K562 (cell line): ENCODE measurements at regions not wholly inside any gene's neighbourhood (a gene's known extent, or its start where the extent isn't known, plus 50 kb on each side); places are given as distances from the start of the nearest gene placed in this dataset.
A peak's percentile ranks its signal among the peaks of the same experiment; 100 is the strongest.

ENCODE experiments used
- AFF4 ChIP-seq: sonication (generic); formaldehyde crosslinking; IDR thresholded peaks from 2 replicates; pipeline ENCODE4 v1.8.0; 2023; ENCODE audit warnings: mild to moderate bottlenecking, missing genetic modification reagents
- COPS2 ChIP-seq: fragments of 450-650 bp; conservative IDR thresholded peaks from 2 replicates; pipeline ENCODE4 v1.6.1; 2016; ENCODE audit warnings: mild to moderate bottlenecking, moderate library complexity
- FOXK2 ChIP-seq, 2 experiments: fragments of 450-650 bp; IDR thresholded peaks in 1 of 2; conservative IDR thresholded peaks in 1 of 2; 2 replicates each; pipeline ENCODE4 v1.6.1; 2016; ENCODE audit warnings: low read depth in 2 of 2, mild to moderate bottlenecking in 1 of 2
- GTF2F1 ChIP-seq: IDR thresholded peaks from 2 replicates; pipeline ENCODE4 v1.6.1; 2011; ENCODE audit warnings: low read depth, low read length, improper control_type of control experiment
- HNRNPH1 ChIP-seq: fragments of 200-400 bp; formaldehyde crosslinking; optimal IDR thresholded peaks from 2 replicates; pipeline ENCODE3; 2017; ENCODE audit warnings: low read depth, mild to moderate bottlenecking, low read length, moderate library complexity
- MGA ChIP-seq: fragments of 450-650 bp; IDR thresholded peaks from 2 replicates; pipeline ENCODE4 v1.6.1; 2016; ENCODE audit warnings: mild to moderate bottlenecking, moderate library complexity
- SMARCA4 ChIP-seq: fragments of 450-650 bp; IDR thresholded peaks from 2 replicates; pipeline ENCODE4 v1.6.1; 2016
- ZNF384 ChIP-seq: IDR thresholded peaks from 2 replicates; pipeline ENCODE4 v1.6.1; 2012; ENCODE audit warnings: low read depth, low read length, improper control_type of control experiment
- ZNF436 ChIP-seq: fragments of 250-450, 450-650 bp; sonication (Bioruptor Pico); formaldehyde crosslinking; IDR thresholded peaks from 2 replicates; pipeline ENCODE4 v1.7.0; 2020; ENCODE audit warnings: mild to moderate bottlenecking
- TF ChIP-seq, protein P1 (sequence below): fragments of 250-450 bp; sonication (Bioruptor Pico); IDR thresholded peaks from 2 replicates; pipeline ENCODE4 v1.8.0; 2022; ENCODE audit warnings: inconsistent platforms
- TF ChIP-seq, protein P2 (sequence below): fragments of 250-450 bp; sonication (Bioruptor Pico); IDR thresholded peaks from 2 replicates; pipeline ENCODE4 v1.8.0; 2021; ENCODE audit warnings: moderate library complexity, mild to moderate bottlenecking, inconsistent platforms

DNA sequence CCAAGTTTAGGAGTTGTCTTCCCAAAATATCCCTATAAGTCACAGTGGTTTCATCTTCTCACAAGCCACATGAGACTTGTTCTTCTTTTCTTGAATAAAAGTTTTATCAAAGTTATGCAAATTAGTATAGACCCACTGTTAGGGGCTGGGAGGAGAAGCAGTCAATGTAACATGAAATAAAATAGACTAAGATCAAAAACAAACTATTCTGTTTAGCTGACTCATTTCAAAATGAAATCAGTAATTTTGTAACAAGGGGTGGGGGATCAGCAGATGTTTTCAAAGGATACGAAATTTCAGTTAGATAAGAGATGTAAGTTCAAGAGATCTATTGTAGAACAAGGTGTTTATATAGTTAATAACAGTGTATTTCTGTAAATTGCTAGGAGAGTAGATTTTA lies 339.6 kb upstream of the PRDM1 start (continued):
- no peak for TF ChIP-seq MGA
- TF ChIP-seq, protein P1, sequence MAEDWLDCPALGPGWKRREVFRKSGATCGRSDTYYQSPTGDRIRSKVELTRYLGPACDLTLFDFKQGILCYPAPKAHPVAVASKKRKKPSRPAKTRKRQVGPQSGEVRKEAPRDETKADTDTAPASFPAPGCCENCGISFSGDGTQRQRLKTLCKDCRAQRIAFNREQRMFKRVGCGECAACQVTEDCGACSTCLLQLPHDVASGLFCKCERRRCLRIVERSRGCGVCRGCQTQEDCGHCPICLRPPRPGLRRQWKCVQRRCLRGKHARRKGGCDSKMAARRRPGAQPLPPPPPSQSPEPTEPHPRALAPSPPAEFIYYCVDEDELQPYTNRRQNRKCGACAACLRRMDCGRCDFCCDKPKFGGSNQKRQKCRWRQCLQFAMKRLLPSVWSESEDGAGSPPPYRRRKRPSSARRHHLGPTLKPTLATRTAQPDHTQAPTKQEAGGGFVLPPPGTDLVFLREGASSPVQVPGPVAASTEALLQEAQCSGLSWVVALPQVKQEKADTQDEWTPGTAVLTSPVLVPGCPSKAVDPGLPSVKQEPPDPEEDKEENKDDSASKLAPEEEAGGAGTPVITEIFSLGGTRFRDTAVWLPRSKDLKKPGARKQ (CRISPR knock-in tag): no peak
- no peak for TF ChIP-seq HNRNPH1
- TF ChIP-seq SMARCA4: peak; percentile 68; the same call in 1 of the 2 replicates
- TF ChIP-seq AFF4 (CRISPR knock-in tag): no peak
- TF ChIP-seq FOXK2 (conservative IDR thresholded peaks at IDR 0.05 in 1 of 2, IDR thresholded peaks at IDR 0.05 in 1 of 2; ENCODE audit: low read depth in 2 of 2): 0 out of 4 replicates have a peak, but pooled peaks have one; percentile 14 to 34
- TF ChIP-seq, protein P2, sequence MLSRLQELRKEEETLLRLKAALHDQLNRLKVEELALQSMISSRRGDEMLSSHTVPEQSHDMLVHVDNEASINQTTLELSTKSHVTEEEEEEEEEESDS (CRISPR knock-in tag): no peak
- no peak for TF ChIP-seq COPS2
- TF ChIP-seq ZNF436 (CRISPR knock-in tag): no peak
- TF ChIP-seq ZNF384: no peak
- TF ChIP-seq GTF2F1: no peak
